ENCODE measurements at regions not wholly inside any gene's neighbourhood (a gene's known extent, or its start where the extent isn't known, plus 50 kb on each side); places are given as distances from the start of the nearest gene placed in this dataset.
A peak's percentile ranks its signal among the peaks of the same experiment; 100 is the strongest.

GRCh38 chr1:234554218-234554697, 55.7 kb downstream of the IRF2BP2 start:
- peak in 1 of 2 donors; percentile 39 for TF ChIP-seq POLR2AphosphoS5 (IDR thresholded peaks at IDR 0.05)
- no peak for TF ChIP-seq POLR2A (IDR thresholded peaks at IDR 0.05; ENCODE audit: low read depth)
- no peak for TF ChIP-seq CTCF (IDR thresholded peaks at IDR 0.05)
